Suppressor macrophage (primary cell): ENCODE measurements at regions not wholly inside any gene's neighbourhood (a gene's known extent, or its start where the extent isn't known, plus 50 kb on each side); places are given as distances from the start of the nearest gene placed in this dataset.

Source experiments
- DNase-seq, 4 experiments: peaks; one replicate each; pipeline ENCODE4 v3.0.0-alpha.2; 2020 to 2022

DNA sequence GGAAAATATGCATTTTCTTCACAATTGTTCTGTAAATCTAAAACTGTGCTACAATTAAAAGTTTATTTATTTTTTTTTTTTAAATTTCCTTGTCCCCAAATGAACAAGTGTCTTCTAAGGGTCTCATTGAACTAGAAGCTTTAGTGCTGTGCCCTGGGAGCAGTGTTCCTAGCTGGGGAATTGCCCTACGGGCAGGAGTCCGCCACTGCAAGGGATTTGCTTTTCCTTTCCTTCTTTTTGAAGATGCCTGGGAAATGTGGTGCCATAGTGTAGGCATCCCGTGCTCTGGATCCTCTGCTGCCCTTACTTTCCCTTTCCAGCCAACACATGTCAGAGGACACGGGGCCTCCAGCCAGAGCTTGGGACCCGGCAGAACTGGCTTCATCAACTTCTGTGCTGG is 177.1 kb upstream of the CTBP2 start:
- DNase-seq, result no peak

DNA sequence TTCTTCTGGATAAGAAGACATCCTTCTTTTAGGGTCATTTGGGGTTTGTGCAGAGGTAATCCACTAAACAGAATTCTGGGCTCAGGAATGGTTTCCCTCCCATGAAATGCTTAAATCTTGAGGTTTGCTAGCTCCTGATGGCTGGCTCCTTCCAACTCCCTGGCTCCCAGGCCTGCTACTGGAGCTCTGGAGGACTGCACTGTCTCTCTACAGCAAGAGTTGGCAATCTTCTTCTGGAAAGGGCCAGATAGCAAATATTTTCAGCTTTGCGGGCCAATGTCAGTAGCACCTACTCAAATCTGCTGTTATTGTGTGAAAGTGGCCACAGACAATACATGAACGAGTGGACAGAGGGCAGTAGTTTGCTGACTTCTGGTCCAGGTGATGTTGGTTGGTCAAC is 174.2 kb upstream of the CTBP2 start:
- no peak for DNase-seq

DNA sequence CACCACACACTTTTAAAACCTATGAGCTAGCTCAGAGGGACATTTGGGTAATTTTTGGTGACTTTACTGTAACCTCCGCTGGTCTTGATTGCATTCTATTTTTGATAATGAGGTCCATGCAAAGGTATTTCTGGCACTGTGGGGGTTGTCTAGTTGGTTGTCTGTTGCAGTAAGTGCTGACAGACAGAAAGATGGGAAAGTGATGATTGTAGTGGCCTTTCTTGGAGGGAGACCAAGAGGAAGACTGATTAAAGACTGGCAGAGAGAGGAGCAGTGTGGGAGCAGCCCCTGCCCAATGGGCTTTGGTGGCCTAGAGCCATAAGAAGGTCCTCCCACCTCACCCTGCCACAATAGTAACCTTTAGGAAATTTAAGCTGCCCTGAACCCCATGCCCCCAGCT is 173.4 kb upstream of the CTBP2 start:
- no peak for DNase-seq

DNA sequence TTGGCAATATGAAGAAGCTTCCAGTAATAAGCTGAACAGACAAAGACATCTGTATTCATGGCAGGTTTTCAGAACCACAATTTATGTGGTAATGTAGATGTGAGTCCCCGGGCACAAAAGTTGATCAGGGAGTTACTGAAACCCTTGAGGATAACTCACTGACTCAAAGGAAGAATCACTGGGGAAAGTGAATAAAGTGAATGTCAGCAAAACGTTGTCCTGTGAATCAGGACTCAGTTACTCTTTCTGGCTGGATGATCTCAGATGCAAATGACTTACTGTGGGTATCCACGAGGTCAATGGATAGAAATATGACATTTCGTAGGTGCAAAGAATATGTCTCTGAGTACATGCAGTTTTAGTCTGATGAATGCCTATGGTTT is 172.8 kb upstream of the CTBP2 start:
- DNase-seq, result no peak

DNA sequence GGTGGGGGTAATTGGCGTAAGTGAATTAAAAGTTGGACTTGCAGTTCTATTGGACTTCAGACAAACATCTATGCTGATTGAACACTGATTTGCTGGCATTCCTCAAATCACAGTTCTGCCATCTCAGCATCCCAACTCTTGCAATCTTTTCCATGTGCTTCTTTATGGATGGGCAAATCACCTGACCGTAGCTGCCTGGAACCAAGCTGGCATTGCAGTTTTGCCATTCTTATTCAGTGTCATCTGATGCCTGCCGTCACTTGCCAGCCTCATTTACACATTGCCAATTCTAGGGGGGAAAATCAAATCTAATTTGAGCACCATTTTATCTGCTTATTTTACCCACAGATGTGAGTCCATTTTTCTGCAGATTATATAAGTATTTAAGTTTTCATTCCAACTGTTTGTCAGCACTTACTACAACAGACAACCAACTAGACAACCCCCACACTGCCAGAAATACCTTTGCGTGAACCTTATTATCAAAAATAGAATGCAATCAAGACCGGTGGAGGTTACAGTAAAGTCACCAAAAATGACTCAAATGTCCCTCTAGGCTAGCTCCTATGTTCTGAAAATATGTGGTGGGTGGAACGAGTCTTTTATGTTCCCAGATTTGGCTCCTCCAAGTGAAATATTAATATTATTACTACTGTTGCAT is 172.3 kb upstream of the CTBP2 start:
- DNase-seq, result no peak

DNA sequence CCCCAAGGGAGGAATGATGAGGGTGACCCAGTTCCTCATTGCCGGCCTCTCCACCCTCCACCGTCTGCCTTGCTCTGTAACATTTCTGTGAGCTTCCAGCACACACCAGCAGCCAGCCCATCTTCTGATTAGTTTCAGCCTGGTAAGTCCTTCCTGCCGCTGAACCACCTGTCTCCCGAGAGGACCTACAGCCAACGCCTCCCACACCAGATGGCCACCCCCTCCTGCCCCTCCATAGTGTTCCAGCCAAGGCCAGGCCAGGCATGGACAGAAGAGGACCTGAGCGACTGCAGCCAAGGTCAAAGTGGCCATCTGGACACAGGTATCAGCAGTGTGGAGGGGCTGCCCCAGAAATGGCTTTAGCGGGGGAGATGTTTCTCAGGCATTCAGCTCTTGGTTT is 170.7 kb upstream of the CTBP2 start:
- DNase-seq, result no peak

DNA sequence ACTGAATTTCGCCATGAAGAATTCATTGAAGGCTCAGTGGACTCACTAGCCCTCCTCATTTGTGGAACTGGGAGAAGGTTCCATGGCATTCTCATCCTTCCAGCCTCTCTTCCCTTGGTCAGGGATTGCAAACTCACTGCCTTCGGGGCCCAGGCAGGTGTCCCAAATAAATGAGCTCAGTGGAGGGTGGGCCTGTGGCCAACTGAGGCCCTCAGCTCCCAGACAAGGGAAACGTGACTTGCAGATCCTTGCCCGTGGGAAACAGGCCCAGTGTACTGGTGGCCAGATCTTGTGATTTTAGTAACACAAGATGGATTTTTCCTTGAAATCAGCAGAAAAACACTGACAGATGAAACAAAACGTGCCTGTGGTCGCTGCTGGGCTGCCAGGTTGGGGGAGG is 168.7 kb upstream of the CTBP2 start:
- DNase-seq, result no peak

DNA sequence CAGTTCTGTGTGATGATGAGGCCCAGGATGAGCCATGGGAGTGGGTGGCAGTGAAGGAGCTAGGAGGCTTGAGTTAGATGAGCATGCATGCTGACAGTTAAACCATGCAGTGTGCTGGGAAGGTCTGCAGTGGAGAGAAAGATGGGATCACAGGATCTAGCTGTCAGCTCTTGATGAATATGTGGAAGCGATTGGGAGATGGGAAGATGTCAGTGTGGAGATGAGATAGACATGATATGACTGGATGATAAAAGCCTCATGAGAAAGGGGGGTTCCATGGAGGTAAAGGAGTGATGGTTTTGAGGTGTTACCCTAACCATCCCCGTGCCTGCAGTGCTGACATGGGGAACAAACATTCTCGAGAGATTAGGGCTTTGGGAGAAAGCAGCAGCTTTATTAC is 165.0 kb upstream of the CTBP2 start:
- DNase-seq, result no peak

DNA sequence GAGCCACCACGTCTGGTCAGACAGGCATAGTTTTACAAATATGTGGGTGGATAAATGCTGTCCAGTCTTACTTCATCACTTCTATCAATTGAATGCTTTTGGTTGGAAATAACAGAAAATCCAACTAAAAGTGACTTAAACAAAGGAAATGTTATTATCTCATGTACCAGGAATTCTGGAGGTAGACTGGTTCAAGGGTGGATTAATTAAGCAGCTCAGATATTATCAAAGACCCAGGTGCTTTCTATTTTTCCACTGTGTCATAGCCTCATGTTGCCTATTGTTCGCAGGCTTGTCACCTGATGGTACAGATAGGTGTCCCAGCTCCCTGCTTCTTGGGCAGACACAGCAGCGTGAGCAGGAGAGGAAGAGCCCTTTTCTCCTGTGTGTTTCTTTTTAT is 156.1 kb upstream of the CTBP2 start:
- no peak for DNase-seq

DNA sequence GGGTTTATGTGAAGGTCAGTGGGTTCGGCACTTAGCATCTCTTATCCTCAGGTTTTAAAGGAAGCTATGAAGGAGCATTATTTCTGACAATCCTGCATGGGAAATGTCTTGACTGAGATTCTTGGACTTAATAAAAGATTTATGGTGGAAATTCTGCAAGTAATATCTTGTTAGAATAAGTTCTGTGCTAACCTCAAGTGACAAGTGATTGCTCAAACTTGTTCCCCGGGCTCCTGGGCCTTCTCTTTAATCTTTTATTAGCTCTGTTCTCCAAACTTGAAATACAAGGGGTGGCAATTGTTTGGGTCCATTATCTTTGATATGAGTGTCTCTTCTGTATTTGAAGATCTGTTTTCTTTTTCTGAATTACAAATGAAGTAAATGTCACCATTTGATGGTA is 140.6 kb upstream of the CTBP2 start:
- no peak for DNase-seq

DNA sequence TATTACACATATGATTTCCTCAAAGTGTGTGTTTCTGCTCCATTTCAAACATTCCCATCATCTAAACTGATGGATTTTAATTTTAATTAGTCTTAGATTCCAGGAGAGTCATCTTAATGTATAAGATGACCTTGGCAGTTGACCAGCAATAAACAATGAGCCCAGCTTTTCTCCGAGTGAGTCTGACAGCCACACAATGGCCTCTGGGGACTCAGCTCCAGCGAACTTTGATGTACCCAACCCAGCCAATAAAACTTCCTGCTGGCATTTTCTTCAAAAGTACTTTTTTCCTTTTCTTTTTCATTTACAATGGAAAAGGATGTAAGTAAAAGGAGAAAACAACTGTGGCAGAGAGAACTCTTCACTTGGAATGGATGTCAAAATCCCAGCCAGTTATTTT is 139.1 kb upstream of the CTBP2 start:
- DNase-seq, result no peak

DNA sequence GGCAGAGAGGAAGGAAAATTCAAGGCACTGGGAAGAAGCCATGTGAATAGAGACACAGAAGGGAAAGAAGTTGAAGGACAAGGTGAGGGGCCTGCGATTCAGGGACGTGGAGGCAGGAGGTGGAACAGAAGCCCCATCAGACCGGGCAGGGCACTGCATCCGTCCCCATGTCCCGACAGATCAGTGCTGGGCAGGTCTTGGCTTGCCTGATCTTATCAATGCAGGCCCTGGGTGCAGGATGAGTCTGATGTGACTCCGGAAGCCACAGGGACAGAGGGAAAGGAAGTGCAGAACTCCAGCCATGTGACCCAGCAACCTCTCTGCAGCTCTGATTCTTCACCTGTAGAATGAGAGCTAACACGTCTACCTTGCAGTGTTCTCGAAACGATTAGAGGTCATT is 136.2 kb upstream of the CTBP2 start:
- DNase-seq, result no peak

DNA sequence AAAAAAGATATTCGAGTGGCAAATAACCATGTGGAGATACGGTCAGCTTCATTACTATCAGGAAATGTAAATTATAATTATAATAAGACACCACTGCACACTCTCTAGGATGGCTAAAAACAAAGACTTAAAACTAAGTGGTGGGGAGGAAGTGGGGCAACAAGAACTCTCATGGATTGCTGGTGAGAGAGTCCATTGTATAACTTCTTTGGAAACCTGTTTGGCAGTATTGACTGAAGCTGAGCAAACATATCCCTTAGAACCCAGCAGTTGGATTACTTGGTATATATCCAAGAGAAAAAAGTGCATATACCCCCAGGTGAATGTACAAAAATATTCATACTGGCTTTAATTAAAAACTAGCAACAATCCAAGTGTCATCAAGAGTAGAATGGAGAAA is 133.7 kb upstream of the CTBP2 start:
- DNase-seq, result no peak

DNA sequence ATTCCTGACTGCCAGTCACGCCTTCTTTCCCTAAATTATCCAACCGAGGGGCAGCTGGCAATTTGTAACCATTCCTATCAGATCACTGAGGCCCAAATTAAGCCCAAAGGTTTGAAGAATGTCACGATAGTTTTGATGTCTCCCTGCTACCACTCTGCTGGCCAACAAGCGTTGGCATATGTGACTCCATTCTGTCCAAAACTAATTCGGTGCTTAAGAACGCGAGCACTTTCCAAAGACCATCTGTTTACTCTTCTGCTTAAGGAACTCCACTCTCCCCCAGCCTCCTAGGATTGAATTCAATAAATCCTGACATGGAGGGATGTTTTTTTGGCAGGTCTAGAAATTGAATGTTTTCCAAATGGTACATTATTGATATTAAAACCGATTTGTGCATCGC is 131.5 kb upstream of the CTBP2 start:
- DNase-seq, result no peak

DNA sequence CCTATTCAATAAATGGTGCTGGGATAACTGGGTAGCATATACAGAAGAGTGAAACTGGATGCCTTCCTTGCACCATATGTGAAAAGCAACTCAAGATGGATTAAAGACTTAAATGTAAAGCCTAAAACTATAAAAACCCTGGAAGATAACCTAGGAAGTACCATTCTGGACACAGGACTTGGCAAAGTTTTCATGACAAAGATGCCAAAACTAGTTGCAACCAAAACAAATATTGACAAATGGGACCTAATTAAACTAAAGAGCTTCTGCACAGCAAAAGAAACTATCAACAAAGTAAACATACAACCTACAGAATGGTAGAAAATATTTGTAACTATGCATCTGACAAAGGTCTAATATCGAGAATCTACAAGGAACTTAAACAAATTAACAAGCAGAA is 129.1 kb upstream of the CTBP2 start:
- no peak for DNase-seq

DNA sequence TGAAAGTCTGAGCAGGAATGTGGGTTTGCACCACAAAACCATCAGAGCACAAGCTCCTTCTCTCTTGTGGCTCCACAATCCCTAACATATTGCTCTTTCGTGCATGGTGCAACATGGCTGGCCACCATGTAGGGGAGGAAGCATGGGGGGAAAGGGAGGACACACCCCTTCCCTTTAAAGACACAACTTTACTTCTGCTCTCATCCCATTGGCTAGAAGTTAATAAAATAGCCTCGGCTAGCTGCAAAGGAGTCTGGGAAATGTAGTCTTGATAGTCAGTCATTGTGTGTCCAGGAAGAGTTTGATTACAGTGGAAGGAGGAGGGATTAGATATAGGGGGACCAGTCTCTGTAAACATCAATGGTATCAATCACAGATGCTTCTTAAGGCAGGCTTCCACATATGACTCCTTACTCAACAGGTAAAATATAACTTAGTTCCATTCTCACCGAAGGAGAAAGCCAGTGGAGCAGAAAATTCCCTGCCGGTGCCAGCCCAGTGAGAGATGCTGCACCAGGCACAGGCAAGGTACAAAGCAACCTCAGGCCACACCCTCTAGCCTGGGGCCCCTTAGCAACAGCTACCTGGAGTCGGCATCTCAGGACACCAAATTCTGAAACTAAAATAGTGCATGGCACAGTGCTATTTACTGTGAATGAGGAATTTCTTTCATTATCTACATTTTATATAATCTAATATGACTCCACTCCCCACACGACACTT is 124.7 kb upstream of the CTBP2 start:
- DNase-seq, result no peak

DNA sequence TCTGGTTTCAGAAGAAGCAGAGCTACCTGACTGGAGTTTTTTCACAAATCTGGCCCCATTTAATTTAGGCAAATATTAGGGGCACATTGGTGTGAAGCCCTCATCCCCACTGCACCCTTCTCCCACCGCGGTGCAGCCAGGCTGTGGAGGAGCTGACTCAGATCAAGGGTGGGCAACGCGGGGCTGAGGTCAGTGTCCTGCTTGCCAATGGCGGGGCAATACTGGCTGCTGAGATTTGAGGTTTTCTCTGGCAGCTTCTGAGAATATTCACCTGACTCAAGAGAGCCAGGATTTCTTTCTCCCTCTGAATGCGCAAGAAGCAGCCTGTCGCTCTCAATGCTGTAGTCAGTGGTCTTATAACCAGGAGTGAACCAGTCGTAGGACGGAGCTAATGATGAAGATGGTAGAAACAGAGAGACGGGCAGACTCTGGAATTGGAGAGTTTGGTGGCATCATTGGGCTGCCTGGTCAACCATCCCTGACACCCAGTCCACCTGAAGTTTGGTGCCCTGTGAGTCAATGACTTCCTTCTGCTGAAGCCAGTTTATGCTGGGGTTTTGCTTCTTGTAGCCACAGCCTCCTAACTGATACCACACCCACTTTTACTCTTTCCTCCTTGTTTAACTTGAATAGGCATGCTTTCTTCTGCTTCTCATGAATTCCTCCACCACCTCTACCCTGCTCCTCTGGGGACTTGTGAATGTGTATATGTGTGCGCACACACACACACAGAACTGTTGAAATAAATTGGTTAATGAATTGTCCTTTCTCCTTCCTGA is 123.7 kb upstream of the CTBP2 start:
- DNase-seq, result no peak

DNA sequence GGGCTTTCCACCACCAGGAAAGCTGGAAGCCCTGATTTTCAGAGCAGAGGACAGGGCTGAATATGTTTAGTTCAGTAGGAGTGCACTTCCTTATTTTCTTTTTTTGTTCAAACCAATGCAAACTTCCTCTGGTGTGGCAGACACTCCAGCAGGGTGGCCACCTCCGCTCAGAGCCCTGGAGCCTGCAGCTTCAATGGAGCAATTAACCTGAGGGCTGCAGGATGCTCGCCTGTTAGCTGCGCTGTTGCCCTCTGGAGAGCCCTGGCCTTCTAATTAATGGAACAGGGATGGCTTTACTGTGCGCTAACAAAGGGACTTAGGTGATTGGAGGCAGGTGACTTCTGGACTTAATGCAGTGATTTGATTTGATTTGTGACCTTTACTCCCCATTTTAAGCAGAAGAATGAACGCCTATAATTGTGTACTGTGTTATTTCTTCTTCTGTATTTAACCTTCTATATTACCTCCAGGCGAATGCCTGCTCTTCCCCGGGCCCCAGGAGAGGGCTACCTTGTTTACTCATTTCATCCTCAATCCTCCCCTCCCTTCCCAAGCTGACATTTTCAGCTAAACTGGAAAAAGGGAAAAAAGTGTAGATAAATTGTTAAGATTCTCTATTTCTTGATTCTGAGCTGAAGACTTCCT is 123.0 kb upstream of the CTBP2 start:
- peak; percentile 11 to 57 (median 40) for DNase-seq

DNA sequence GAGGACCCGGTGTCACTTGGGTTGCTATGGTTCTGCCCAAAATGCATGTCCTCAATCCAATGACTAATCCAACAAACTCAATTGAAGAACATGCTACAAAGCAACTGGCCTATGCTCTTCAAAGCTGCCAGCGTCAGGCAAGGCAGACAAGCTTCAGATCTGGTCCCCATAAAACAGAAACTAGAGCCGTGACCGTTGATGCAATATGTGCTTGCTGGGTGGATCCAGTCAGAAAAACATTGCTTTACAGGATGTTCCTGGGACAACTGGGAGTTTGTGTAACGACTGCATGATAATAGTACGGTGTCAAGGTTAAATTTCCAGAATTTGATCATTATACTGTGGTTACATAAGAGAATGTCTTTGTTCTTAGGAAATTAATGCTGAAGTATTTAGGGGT is 120.7 kb upstream of the CTBP2 start:
- no peak for DNase-seq

DNA sequence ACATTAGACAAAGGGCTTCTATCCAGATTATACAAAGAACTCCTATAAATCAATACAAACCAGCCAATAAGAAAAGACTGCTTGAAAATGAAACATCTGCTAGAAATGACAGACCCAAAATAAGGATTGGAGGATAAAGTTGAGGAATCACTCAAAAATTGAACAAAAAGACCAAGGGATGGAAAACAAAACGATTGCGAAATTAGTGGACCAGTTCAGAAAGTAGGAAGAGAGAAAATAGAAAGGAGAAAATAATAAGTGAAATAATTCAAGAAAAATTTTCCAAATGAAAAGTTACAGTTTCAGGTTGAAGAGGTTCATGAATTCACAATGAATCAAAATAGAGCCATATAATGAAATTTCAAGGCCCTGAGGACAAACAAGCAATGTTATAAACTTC is 115.8 kb upstream of the CTBP2 start:
- no peak for DNase-seq

DNA sequence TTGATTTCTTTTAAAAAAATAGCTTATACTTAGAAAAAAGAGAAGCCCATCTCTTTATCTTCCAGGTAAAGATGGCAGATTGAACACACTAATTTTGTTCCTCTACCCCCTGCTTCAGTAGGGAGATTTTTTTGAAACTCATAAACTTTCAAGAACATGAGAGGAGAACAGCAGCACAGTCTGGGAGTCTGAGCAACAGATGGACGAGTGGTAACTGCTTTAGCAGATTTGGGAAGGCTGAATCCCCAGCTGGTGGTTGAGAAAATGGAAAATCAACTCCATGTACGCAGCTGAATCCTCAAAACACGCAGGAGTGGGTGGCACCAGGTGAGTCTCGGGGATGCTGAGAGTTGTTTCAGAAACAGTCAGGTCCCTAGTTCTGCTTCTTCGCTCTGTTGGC is 114.6 kb upstream of the CTBP2 start:
- no peak for DNase-seq

DNA sequence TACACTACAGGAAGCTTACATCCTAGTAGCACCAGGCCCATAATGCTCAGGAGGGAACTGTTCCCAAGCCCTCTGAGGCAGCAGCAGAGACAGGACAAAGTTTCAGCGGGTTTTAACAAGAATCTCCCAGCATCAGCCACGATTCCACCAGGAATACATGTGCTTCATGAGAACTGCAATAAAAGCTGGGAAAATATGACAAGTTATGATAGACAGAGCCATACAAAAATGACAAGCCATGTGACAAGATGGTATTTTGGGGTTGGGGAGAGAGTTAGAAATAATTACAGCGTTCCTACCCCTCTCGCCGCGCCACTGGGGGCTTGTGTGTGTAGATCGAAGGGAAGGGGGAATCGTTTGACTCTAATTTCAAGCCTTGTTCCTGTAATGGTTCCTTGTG is 112.7 kb upstream of the CTBP2 start:
- no peak for DNase-seq

DNA sequence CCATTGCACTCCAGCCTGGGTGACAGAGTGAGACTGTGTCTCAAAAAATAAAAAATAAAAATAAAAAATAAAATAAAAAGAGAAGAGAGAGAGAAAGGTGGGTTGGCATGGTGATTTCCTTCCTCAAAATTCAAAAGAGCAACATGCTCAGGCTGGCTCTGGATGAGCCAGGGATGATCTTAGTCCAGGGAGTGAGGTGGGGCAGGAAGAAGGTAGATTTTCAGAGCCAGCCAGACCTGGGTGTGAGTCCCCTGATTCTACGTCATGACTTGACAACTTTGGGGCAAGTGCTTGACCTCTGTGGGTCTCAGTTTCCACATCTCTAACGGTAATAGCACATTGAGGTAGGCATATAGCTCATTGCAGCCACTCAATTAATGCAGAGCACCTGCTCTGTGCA is 109.4 kb upstream of the CTBP2 start:
- no peak for DNase-seq

DNA sequence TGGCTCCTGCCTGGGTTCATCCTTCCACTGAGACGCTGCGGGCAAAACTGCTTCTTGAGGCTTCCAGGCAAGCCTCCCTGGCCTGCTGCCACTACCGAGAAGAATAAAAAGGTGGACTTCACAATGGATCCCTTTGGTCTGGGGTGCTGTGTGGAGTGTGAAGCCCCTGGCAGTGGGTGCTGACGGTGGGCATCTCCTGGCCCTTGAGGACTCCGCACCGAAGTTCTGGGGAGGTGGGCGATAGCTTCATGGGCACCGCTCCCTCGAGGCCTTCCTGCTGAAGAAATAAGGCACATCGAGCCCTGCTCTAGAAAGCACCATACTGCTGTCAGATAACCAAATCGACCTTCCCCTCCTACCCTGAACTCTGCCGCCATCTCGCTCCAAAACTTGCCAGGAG is 106.6 kb upstream of the CTBP2 start:
- DNase-seq, result no peak
